ENCODE measurements at regions not wholly inside any gene's neighbourhood (a gene's known extent, or its start where the extent isn't known, plus 50 kb on each side); places are given as distances from the start of the nearest gene placed in this dataset.
A peak's percentile ranks its signal among the peaks of the same experiment; 100 is the strongest.

DNA sequence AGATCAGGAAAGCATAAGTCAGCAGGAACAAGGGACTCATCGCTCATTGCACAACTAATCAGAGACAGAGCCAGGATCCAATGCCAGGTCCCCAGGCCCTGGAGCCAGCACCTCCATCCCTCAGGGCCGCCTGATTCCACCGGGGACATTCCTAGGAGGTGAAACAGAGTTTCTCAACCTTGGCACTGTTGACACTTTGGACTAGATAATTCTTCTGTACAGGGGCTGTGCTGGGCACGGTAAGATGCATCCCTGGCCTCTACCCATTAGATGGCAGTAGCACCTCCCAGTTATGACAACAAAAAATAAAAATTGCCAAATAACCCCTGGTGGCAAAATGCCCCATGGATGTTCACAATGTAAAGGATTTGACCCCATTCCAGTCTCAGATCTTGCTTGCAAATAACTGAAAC lies 127.7 kb downstream of the MTHFS start:
- no peak overlapping the region for H3K4me3 ChIP-seq (ENCODE audit: low read depth, low read length)
- TF ChIP-seq, protein P1, sequence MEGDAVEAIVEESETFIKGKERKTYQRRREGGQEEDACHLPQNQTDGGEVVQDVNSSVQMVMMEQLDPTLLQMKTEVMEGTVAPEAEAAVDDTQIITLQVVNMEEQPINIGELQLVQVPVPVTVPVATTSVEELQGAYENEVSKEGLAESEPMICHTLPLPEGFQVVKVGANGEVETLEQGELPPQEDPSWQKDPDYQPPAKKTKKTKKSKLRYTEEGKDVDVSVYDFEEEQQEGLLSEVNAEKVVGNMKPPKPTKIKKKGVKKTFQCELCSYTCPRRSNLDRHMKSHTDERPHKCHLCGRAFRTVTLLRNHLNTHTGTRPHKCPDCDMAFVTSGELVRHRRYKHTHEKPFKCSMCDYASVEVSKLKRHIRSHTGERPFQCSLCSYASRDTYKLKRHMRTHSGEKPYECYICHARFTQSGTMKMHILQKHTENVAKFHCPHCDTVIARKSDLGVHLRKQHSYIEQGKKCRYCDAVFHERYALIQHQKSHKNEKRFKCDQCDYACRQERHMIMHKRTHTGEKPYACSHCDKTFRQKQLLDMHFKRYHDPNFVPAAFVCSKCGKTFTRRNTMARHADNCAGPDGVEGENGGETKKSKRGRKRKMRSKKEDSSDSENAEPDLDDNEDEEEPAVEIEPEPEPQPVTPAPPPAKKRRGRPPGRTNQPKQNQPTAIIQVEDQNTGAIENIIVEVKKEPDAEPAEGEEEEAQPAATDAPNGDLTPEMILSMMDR (conservative IDR thresholded peaks at IDR 0.05; ENCODE audit: low read depth, low read length), result peak; percentile 64
- peak; percentile 23 for DNase-seq (ENCODE audit: low read depth)

DNA sequence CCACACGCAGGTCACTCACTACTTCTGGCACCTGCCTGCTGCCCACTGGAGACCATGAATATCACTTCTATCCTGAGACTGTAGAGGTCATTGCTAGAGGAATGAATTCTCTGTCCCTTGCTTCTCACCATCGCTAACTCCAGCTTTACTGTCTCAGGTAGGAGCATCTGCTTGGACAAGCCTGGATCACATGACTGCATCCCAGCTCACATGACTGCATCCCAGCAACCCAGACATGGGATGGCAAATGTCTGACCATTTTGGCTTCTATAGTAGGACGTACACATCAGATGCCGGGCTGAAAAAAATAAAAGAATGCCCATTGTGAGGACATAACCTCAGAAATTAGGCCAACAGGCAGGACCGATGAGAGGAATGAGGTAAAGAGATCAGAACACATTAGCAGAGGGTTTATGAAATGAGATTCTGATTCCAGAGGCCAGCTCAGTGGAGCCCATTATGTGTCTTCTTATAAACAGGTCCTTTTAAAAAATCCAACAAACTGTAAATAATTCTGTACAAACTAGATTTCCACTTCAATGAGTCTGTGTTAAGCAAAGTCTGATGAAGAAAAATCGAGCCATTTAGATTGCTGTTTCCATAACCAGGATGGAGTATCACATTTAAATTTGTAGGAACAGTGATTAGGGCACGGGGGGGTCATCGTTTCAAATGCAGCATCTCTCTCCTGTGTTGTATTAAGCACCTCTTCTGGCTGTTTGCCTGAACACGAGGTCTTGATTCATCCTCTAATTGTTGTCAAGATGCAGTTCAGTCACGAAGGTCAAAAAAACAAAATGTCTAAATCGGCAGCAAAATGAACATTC lies 126.7 kb downstream of the MTHFS start:
- no peak for DNase-seq (ENCODE audit: low read depth)
- H3K4me3 ChIP-seq (ENCODE audit: low read depth, low read length), result no peak overlapping the region
- TF ChIP-seq, protein P1 (conservative IDR thresholded peaks at IDR 0.05; ENCODE audit: low read depth, low read length), result no peak

DNA sequence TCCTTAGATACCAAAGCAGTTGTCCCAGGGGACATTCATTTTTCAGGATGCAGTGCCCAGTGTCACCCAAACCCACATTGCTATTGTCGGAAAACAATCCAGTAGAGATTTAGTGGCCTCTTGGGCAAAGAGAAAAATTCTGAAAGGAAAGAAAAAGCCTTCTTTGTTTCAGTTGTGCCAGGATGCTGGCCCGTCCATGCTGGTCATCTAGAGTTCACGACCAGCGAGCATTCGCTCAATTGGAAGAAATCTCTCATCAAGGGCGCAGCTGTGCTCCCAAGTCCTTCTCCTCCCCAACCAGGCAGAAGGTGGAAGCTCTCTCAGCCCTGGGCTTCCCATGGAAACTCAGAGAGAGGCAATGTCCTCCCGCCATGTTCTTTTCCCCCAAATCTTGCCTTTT lies 123.7 kb downstream of the MTHFS start:
- DNase-seq (ENCODE audit: low read depth), result no peak
- no peak overlapping the region for H3K4me3 ChIP-seq (ENCODE audit: low read depth, low read length)
- TF ChIP-seq, protein P1 (conservative IDR thresholded peaks at IDR 0.05; ENCODE audit: low read depth, low read length), result no peak

DNA sequence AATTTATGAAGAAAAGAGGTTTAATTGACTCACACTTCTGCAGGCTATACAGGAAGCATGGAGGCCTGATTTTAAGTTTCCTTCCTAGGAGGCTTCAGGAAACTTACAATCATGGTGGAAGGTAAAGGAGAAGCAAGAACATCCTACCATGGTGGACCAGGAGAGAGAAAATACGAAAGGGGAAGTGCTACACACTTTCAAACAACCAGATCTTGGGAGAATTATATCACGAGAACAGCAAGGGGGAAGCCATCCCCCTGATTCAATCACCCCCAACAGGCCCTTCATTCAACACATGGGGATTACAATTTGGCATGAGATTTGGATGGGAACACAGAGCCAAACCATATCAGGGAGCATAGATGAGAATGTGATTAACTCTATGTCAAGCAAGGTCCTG lies 121.0 kb downstream of the MTHFS start:
- no peak overlapping the region for H3K4me3 ChIP-seq (ENCODE audit: low read depth, low read length)
- no peak for DNase-seq (ENCODE audit: low read depth)
- TF ChIP-seq, protein P1 (conservative IDR thresholded peaks at IDR 0.05; ENCODE audit: low read depth, low read length), result no peak

DNA sequence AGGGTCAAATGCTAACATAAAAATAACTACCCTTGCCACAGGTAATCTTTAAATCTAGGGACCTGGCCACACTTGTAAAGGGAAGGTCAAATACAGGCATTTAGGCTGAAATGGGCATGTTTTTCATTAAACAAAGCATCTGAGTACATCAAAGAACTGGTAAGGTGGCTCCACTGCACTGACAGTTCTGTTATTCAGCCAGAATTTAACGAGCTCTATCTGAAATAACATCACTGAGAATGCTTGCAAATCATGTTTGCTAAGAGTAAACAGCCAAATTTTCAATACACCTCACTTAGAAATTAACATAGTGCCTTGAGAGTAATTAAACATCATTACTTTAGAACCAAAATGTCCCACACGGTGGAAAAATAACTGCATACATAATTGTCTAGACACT lies 118.9 kb downstream of the MTHFS start:
- H3K4me3 ChIP-seq (ENCODE audit: low read depth, low read length), result no peak overlapping the region
- TF ChIP-seq, protein P1 (conservative IDR thresholded peaks at IDR 0.05; ENCODE audit: low read depth, low read length), result no peak
- DNase-seq (ENCODE audit: low read depth), result no peak

DNA sequence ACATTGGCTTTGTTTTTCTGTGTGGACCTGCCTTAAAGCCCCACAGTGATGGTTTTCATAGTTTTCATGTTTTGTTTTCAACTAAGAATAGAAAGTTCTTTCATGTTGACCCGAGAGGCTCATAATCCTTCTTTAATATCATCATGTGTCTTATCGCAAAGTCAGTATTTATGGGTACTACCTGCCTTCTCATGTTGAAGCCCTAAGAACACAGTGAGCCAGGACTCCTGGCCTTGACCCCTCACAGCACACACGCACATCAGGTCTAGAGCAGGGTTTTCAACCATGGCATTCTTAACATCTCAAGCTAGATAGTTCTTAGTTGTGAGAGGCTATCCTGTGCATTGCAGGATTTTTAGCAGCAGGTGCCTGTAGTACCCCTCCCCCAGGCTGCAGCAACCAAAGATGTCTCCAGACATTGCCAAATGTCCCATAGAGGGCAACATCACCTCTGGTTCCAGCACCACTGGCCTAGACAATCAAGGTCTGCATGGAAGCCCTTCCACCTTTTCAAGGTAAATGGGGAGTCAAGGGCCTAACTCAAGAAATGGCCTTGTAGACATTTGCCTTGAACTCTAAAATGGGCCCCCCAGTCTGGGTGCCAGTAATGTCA lies 118.3 kb downstream of the MTHFS start:
- H3K4me3 ChIP-seq (ENCODE audit: low read depth, low read length), result no peak overlapping the region
- TF ChIP-seq, protein P1 (conservative IDR thresholded peaks at IDR 0.05; ENCODE audit: low read depth, low read length), result no peak

More for the DNA sequence above, 118.3 kb downstream of the MTHFS start:
- DNase-seq (ENCODE audit: low read depth), result no peak
